ENCODE measurements at regions not wholly inside any gene's neighbourhood (a gene's known extent, or its start where the extent isn't known, plus 50 kb on each side); places are given as distances from the start of the nearest gene placed in this dataset.

- no peaks in the 10 kb centered on the region for H3K27me3 ChIP-seq (ENCODE audit: insufficient read depth, low read length, poor library complexity, severe bottlenecking)
- no peak overlapping the region for H3K4me2 ChIP-seq (ENCODE audit: low read depth, low read length, poor library complexity, severe bottlenecking)
- no peak overlapping the region for H3K4me3 ChIP-seq (ENCODE audit: low read length, poor library complexity, severe bottlenecking)
Measured at GRCh38 chr7:118350260-118350659, 125.8 kb downstream of the ANKRD7 start.

GRCh38 chr7:118352867-118353453 lies 128.5 kb downstream of the ANKRD7 start:
- Histone ChIP-seq H3K4me1 (ENCODE audit: insufficient read depth, low read length, poor library complexity, severe bottlenecking) (peaks cover 20% of the 10 kb centered on the region), H3K79me2 (ENCODE audit: insufficient read depth, low read length) (no peaks in the 10 kb centered on the region), H3K27me3 (ENCODE audit: insufficient read depth, low read length, poor library complexity, severe bottlenecking) (no peaks in the 10 kb centered on the region), H3K9me2 (replicated peaks; ENCODE audit: low read depth, low read length) (no peaks in the 10 kb centered on the region), H3K4me2 (ENCODE audit: low read depth, low read length, poor library complexity, severe bottlenecking) (no peak overlapping the region), H2AFZ (ENCODE audit: low read length) (no peak overlapping the region), H3K9ac (ENCODE audit: low read depth, low read length, poor library complexity, severe bottlenecking) (no peak overlapping the region), H3K4me3 (ENCODE audit: low read length, poor library complexity, severe bottlenecking) (no peak overlapping the region), H3K36me3 (ENCODE audit: insufficient read depth, low read length) (no peaks in the 10 kb centered on the region), H3F3A (ENCODE audit: low read depth) (no peaks in the 10 kb centered on the region), H4K20me1 (ENCODE audit: insufficient read depth, low read length, poor library complexity, severe bottlenecking) (no peaks in the 10 kb centered on the region), H3K9me3 (ENCODE audit: insufficient read depth, low read depth, low read length) (peaks cover 11% of the 10 kb centered on the region; the same call in 1 of the 2 replicates)
- TF ChIP-seq EZH2phosphoT487 (IDR thresholded peaks at IDR 0.05; ENCODE audit: borderline replicate concordance), result no peak
- TF ChIP-seq CTCF (conservative IDR thresholded peaks at IDR 0.05; ENCODE audit: low read length), result peak; percentile 71

More at GRCh38 chr7:118350260-118350659, 125.8 kb downstream of the ANKRD7 start:
- H3F3A ChIP-seq (ENCODE audit: low read depth), result no peaks in the 10 kb centered on the region
- no peaks in the 10 kb centered on the region for H3K79me2 ChIP-seq (ENCODE audit: insufficient read depth, low read length)
- peaks cover 5% of the 10 kb centered on the region; the same call in 1 of the 2 replicates for H3K9me3 ChIP-seq (ENCODE audit: insufficient read depth, low read depth, low read length)
- no peak for TF ChIP-seq CTCF (conservative IDR thresholded peaks at IDR 0.05; ENCODE audit: low read length)
- H2AFZ ChIP-seq (ENCODE audit: low read length), result peak overlapping the region; percentile 66
- no peak overlapping the region for H3K9ac ChIP-seq (ENCODE audit: low read depth, low read length, poor library complexity, severe bottlenecking)
- H3K36me3 ChIP-seq (ENCODE audit: insufficient read depth, low read length), result no peaks in the 10 kb centered on the region
- peaks cover 20% of the 10 kb centered on the region for H3K4me1 ChIP-seq (ENCODE audit: insufficient read depth, low read length, poor library complexity, severe bottlenecking)
- no peaks in the 10 kb centered on the region for H3K9me2 ChIP-seq (replicated peaks; ENCODE audit: low read depth, low read length)
- H4K20me1 ChIP-seq (ENCODE audit: insufficient read depth, low read length, poor library complexity, severe bottlenecking), result no peaks in the 10 kb centered on the region

GRCh38 chr7:118366363-118366762 lies 141.9 kb downstream of the ANKRD7 start:
- Histone ChIP-seq H3K4me2 (ENCODE audit: low read depth, low read length, poor library complexity, severe bottlenecking) (no peak overlapping the region), H2AFZ (ENCODE audit: low read length) (no peak overlapping the region), H3K9me3 (ENCODE audit: insufficient read depth, low read depth, low read length) (no peaks in the 10 kb centered on the region), H3K4me3 (ENCODE audit: low read length, poor library complexity, severe bottlenecking) (no peak overlapping the region), H3K9me2 (replicated peaks; ENCODE audit: low read depth, low read length) (no peaks in the 10 kb centered on the region), H3F3A (ENCODE audit: low read depth) (no peaks in the 10 kb centered on the region), H3K9ac (ENCODE audit: low read depth, low read length, poor library complexity, severe bottlenecking) (no peak overlapping the region), H3K79me2 (ENCODE audit: insufficient read depth, low read length) (no peaks in the 10 kb centered on the region), H3K27me3 (ENCODE audit: insufficient read depth, low read length, poor library complexity, severe bottlenecking) (no peaks in the 10 kb centered on the region), H3K4me1 (ENCODE audit: insufficient read depth, low read length, poor library complexity, severe bottlenecking) (no peaks in the 10 kb centered on the region), H4K20me1 (ENCODE audit: insufficient read depth, low read length, poor library complexity, severe bottlenecking) (no peaks in the 10 kb centered on the region), H3K36me3 (ENCODE audit: insufficient read depth, low read length) (no peaks in the 10 kb centered on the region)
- no peak for TF ChIP-seq CTCF (conservative IDR thresholded peaks at IDR 0.05; ENCODE audit: low read length)
- TF ChIP-seq EZH2phosphoT487 (IDR thresholded peaks at IDR 0.05; ENCODE audit: borderline replicate concordance), result no peak

Data from Loucy (cell line).